GM19467 (cell line): ENCODE measurements at regions not wholly inside any gene's neighbourhood (a gene's known extent, or its start where the extent isn't known, plus 50 kb on each side); places are given as distances from the start of the nearest gene placed in this dataset.
"Not testable (repeated sequence)": the region's sequence is repeated elsewhere in the genome, so short reads cannot be mapped to it uniquely, and the experiment has no call there.

Source experiments
- ATAC-seq: cut with Tn5 transposase; IDR thresholded peaks from one replicate; pipeline ENCODE4 v1.9.1; 2021; ENCODE audit warnings: mild to moderate bottlenecking, moderate library complexity; ENCODE audit not compliant: unreplicated experiment

DNA sequence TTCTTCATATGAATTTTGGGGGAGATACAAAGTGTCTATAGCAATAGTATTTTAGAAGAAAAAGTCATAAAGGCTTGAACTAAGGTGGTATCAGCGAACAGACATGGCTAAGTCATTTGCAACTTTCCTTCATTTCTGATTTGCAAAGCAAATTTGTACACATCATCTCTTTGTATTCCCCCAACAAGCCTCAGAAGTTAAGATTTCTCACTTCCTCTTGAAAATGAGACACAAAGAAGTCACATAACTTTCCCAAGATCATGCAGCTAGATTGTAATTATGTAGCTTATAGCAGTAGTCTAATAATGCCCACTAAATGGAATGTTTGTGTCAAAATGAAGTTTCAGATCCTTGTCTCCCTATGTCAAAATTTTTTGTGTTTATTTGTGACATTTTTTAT is 709.8 kb upstream of the HS3ST1 start:
- ATAC-seq, result no peak

DNA sequence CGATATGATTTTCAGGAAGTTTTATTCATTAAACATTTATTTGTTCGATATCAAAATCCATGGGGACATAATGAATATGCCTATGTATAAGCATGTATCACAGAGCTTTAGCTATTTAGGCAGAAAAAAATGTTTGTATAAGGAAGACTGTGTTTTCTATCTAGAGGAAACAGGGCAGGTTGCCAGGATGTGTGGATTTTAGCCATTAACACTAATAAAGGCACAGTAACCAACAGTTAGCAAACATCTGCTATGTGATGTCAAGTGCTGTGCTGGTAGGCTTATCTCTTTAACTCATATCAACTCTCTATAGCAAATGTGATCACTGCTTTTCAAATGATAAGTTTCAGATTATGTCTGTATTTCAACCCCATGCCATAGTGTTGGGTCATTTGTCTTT is 708.9 kb upstream of the HS3ST1 start:
- no peak for ATAC-seq

DNA sequence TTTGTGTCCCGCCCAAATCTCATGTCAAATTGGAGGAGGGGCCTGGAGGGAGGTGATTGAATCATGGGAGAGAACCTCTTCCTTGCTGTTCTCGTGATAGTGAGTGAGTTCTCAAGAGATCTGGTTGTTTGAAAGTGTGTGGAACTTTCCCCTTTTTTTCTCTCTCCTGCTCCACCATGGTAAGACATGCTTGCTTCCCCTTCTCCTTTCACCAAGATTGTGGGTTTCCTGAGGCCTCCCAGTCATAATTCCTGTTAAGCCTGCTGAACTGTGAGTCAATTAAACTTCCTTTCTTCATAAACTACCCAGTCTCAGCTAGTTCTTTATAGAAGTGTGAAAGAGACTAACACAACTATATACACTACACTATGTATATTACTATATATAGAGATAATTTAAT is 697.8 kb upstream of the HS3ST1 start:
- no peak for ATAC-seq

DNA sequence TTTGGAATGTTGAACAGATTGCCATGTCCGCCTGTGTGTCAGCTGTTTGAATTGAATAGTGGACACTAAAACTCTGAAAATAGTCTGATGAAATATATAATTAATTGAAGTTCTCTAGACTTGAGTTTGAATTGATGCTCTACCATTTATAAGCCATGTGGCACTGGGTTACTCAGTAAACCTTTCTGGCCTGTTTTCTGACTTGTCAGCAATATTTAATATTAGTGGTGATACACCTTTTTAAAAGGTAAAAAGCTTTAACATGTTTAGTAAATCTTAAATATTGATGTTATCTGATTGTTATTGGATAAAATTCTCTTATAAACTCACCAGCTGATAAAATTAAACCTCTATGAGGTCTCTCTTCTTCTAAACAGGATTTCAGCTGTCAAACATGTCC is 695.4 kb upstream of the HS3ST1 start:
- no peak for ATAC-seq

DNA sequence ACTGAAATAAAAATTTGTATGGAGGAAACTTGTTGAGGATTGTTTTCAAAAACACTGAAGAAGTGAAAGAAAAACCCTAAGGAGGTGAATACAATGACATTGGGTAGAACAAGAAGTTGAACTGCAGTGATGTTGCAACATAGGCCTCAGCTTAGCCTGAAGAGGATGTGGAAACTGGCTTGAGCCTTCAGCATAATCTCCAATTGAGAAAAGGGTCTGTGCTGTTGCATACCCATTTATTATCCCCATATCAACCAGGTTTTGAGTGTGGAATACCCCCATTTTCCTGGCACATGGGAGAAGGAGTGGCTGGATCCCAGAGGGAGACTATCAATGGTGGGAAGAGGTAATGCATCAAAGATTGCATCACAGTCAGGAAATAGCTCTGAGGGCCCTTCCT is 695.0 kb upstream of the HS3ST1 start:
- no peak for ATAC-seq

DNA sequence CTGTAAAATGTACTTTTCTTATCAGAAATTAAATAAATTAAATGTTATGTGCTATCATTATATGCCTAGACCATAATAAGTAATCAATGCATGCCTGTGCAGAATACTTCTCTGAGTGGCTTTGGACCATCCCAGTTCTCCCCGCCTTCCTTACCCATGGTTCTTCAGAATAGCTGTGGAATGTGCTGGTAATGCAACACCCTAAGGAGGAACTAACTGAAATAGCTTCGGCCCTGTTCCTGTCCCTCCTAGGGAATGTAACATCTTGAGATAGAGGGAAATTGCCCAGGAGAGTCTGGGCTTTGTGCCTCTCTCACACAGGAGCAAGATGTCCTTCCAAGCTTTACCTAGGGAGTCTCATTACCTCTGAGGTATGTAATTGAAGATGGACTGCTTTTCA is 693.6 kb upstream of the HS3ST1 start:
- no peak for ATAC-seq

DNA sequence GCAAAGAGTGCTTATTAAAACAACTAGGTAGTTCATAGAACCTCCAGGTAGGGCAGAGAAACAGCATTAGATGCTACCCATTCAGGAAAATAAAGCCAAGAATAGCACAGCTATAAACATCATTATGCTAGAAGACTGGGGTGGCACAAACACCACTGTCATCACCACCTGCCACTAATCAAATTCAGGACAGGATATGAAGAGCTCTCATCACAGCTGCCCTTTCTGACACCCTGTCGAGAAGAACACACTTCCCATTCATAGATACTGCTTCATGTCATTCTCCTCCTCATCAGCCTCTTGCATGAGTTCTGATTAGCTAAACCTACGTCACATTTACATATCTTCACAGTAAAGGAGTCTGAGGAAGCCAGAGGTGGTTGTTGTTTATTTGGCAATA is 692.3 kb upstream of the HS3ST1 start:
- no peak for ATAC-seq

DNA sequence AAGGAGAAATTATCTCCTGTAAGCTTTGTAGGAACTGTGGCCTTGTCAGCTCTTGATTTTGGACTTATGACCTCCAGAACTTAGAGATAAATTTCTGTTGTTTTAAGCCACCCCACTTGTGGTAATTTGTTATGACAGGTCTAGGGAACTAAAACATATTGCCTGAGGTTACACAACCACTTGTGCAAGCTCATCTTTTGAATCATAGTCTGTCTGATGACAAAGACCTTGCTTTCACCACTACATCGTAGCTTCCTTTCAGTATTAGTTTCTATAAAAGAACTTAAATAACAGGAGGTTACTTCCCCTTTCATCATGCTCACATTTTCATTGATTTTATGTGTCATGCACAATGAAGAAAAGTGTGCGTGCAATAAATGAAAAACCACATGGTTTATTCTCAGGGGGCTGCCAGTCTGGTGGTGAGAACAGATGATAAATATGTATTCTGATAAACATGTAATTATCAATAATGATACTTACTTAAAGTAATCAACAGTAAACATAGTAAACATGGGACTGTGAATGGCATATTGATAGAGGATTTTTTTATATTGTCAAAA is 690.0 kb upstream of the HS3ST1 start:
- no peak for ATAC-seq

DNA sequence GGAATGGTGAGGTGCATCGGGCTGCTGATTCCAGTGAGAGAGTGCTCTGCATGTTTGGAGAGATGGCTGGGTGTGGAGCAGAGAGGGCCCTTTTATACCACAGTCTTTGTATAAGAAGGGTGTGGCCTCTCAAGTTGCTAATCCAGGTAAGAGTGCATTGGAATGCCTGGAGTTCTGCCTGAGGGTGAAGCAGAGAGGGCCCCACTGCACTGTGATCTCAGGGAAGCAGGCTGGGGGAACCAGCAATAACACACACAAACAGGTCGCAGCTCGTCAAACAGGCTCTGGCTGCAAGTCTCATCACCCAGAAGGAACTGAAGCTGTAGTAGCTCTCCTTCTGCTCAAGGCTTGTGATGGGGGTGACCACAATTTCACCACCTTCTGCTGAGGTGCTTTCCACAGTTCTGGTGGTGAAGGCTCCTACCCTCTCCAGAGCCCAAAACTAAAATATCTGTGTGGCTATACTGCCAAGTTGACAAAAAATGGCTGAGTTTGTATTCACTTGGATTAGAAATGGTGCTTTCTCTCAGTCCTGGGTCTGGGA is 687.4 kb upstream of the HS3ST1 start:
- no peak for ATAC-seq

DNA sequence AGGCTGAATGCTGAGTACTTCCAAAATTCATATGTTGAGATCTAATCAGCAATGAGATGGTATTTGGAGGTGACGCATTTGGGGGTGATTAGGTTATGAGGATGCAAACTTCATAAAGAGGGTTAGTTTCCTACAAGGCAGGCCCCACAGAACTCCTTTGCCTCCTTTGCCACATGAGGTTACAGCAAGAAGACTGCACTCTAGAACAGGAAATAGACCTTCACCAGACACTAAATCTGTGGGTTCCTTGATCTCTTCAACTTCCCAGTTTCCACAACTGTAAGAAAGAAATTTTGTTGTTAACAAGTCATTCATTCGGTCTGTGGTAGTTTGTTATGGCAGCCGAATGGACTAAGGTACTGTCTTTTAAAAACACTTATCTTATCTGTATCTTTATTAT is 681.9 kb upstream of the HS3ST1 start:
- no peak for ATAC-seq

DNA sequence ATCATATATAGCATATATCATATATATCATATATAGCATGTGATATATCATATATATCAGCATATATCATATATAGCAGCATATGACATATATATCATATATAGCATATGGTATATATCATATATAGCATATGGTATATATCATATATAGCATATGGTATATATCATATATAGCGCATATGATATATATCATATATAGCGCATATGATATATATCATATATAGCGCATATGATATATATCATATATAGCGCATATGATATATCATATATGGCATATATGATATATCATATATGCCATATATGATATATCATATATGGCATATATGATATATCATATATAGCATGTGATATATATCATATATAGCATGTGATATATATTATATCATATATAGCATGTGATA is 680.4 kb upstream of the HS3ST1 start:
- ATAC-seq, result not testable (repeated sequence)

DNA sequence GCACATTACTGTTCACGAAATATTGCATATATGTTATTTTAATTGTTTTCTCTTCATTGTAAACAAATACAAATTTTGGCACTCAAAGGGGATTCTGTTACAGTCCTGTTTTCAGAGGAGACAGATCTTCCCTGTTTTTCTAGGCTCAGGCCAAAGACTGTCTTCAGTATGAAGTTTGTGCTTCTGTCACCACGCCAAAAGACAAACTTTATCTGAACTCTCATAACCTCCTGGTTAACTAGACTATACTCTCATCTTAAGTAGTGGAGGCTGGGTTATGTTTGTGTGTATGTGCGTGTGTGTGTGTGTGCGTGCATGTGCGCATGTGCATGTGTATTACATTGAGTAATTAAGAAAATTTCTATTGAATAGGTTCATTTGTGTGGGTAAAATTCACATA is 676.8 kb upstream of the HS3ST1 start:
- no peak for ATAC-seq

DNA sequence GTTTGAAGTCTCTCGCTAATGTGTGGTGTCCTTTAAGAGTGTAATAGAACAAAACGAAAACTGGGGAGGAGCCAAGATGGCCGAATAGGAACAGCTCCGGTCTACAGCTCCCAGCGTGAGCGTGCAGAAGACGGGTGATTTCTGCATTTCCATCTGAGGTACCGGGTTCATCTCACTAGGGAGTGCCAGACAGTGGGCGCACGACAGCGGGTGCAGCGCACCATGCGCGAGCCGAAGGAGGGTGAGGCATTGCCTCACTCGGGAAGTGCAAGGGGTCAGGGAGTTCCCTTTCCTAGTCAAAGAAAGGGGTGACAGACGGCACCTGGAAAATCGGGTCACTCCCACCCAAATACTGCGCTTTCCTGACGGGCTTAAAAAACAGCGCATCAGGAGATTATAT is 661.2 kb upstream of the HS3ST1 start:
- ATAC-seq, result not testable (repeated sequence)

DNA sequence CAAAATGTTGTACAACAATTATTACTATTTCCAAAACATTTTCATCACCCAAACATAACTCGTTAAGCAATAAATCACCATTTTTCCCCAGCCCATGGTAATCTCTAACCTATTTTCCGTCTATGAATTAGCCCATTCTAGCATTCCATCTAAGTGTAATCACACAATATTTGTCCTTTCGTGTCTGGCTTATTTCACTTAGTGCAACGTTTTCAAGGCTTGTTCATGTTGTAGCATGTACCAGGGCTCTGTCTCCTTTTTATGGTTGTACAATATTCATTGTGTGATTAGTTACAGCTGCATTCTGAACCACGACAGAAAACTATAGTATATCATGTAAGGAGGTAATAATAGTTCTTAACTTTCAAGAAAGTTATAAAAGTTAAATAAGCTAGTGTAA is 656.0 kb upstream of the HS3ST1 start:
- no peak for ATAC-seq

DNA sequence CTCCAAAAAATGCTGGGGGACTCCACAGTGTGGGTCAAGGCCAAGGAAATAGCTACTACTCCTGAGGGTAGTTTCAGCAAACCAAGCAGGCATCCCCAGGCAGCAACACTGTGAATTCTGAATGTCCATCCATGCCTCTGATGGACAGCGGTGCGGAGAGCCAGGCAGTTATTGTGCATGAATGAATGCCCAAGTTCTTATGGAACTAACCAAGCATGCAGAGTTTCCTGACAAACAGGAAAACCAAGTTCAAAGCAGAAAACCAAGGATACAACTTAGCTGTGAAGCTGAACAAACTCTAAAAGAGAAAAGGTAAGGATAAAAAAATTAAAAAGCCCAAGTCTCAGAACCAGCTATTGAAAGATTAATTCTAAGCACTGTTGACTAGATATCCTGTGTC is 642.6 kb upstream of the HS3ST1 start:
- no peak for ATAC-seq

DNA sequence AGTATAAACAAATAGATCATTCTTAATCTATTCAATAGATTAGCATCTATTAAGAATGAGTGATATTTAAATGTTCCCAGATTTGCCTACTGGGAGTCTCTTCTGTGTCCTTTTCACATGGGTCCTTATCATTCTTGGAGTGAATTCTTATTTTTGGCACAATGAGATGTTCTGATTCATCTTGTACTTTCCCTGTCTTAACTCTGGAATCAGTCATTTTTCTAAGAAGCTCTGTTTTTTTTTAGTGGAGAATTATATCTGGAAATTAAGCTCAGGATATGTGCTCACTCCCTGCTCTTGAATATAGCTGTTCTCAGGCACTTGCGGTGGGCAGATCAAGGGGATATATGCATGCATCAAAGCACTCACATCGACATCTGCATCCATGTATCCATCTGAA is 625.3 kb upstream of the HS3ST1 start:
- ATAC-seq, result no peak

DNA sequence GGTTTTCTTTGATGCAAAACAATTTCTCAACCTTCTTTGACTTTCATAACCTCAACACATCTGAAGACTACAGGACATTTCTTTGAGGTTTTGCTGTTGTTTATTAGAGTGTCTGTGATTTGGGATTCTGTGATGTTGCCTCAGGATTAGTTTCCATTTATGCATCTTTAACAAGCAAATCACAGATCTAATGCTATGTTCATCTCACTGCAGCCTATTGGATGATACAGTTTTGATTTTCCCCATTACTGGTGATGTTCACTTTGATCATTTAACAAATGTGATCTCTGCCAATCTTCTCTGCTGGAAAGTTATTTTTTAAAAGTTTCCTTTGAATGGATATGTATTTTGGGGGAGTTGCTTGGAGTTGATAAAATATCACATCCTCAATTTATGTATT is 624.9 kb upstream of the HS3ST1 start:
- ATAC-seq, result no peak

DNA sequence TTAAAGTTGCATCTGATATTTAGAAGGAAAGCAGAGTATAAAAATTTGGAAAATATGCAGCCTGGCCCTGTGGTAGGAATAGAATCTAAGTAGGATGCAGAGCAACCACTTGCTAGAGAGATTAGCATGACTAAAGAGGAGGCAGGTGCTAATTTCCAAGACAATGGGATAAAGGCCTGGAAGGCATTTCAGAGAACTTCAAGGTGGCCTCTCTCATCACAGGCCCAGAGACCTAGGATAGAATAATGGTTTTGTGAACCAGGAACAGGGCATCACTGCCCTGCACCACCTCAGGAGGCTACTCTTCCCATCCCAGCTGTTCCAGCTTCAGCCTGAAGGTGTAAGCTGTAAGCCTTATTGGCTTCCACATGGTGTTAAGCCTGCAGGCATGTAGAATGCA is 621.7 kb upstream of the HS3ST1 start:
- no peak for ATAC-seq

DNA sequence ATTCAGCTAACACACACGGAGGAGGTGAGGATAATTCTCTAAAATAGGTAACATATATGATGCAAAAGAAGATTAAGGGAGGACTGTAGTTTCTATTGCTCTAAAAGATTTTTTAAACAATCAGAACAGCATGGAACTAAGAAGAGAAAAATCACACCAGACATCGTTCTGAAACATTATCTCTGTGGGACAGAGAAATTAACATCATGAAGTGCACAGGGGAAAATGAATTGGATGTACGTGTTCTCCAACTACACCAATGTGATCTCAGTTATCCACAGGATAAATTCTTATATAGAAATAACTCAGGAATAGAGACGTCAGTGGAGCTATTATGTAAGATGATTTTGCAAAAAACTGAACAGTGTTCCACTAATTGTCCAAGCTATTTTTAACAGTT is 614.1 kb upstream of the HS3ST1 start:
- no peak for ATAC-seq

DNA sequence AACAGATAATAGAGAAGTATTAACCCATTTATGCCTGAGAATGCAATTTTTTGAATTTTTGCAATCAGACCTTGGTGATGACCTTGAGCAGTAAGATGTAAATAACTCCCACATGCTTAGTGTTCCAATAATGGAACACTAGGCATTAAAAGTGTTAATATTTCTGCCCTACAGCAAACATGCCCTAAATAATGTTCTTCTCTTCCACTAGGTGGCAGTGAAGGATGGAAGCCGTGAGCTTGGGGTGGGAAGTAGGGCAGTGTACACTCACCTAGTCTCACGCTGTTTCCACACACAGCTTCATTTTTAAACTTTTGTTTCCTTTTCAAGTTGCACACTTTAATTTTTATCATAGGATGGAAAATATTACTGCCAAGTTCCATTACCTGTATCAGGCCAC is 613.1 kb upstream of the HS3ST1 start:
- ATAC-seq, result no peak

DNA sequence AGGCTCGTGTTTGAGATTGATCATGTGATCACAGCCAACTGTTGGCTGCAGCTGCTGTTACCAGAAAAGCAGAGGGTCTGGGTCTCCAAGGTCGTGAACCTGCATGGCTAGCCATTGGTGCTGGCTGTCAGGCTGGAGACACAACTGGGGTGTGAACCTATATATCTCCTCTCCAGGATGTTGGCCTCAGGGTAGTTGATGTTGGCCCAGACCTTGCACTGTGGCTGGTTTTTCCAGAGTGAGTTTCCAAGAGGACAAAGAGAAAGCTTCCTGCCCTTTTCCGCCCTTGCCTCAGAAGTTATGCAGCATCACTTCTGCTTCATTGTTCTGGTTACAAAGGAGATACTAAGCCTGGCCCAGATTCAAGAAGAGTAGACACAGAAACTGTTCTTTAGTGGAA is 607.8 kb upstream of the HS3ST1 start:
- ATAC-seq, result no peak

DNA sequence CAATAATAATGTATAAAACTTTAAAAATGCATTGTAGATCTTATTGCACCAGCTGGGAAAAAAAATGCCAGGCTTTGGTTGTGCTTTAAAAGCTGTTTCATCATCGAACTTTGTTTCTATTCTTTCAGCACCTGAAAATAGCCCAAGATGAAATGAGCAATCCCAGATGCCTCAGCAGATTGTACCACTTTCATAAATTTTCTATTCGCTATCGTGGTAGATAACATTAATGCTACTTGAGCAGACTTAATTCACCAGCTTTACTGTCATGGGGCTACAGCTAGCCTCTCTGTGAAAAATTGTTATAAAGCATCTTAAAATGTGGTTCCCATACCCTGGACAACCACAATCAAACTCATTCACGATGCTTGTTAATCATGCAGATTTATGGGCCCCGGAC is 599.6 kb upstream of the HS3ST1 start:
- ATAC-seq, result no peak

DNA sequence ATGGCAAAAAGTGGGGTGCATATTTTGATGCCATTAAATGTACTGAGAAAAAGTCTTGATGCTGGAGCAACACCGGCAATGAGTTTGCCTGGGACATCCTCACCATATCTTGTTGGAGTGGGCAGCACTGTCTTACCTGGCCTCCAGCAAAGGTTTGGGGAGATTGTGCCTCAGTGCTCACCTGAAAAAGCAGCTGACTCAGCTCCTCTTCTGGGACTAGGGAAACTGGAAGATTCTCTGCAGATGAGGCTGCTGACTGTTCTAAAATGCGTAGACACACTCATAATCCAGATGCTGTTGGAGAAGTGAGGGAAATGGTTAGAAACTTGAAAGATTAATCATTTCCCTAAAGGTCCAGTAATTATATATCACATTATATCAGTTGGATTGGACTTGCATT is 593.7 kb upstream of the HS3ST1 start:
- no peak for ATAC-seq

DNA sequence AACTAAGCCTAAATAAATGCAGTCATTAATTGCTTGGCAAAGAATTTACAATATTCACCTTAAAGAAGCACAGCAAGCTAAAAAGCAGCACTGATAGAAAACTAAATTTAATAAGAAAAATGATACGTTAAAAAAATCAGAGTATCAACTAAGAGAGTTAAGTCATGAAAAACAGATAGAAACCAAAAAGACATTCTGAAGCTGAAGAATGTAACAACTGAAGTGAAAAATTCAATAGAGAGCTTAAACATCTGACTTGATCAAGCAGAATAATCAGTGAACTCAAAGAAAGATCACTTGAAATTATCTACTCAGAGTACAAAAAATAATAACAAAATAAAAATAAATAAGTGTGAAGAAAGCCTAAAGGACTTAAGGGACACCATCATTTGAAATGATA is 588.0 kb upstream of the HS3ST1 start:
- ATAC-seq, result no peak
